ENCODE measurements at regions not wholly inside any gene's neighbourhood (a gene's known extent, or its start where the extent isn't known, plus 50 kb on each side); places are given as distances from the start of the nearest gene placed in this dataset.

DNA sequence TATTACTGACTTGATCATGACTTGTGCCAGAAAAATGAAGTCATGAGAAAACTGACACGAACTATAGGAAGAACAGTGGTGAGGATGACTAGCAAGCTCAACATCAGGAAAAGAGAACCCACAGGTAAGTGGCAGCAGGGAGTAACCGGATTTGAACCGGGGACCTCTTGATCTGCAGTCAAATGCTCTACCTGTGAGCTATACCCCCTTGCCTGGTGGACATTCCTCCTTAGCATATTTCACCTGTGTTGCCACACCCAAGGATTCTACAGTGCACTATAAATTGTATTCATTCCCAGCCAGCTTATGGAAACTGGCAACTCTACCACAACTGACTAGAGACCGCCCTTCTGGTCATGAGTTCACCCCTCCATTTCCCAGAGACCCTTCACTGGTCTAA, 97.5 kb upstream of the ZNF746 start:
- H3K27ac ChIP-seq = no peak overlapping the region
- no peaks in the 10 kb centered on the region for H3K4me1 ChIP-seq
- H3K9ac ChIP-seq (ENCODE audit: low read depth in 2 of 2, low read length in 2 of 2) = no peak overlapping the region
- H3K9me3 ChIP-seq = no peaks in the 10 kb centered on the region
- no peak for DNase-seq
- intact Hi-C loops (cut with DNase I) = no loop called here
- no peak overlapping the region for H3K4me3 ChIP-seq
- no peaks in the 10 kb centered on the region for H3K36me3 ChIP-seq
- TF ChIP-seq, protein P1, sequence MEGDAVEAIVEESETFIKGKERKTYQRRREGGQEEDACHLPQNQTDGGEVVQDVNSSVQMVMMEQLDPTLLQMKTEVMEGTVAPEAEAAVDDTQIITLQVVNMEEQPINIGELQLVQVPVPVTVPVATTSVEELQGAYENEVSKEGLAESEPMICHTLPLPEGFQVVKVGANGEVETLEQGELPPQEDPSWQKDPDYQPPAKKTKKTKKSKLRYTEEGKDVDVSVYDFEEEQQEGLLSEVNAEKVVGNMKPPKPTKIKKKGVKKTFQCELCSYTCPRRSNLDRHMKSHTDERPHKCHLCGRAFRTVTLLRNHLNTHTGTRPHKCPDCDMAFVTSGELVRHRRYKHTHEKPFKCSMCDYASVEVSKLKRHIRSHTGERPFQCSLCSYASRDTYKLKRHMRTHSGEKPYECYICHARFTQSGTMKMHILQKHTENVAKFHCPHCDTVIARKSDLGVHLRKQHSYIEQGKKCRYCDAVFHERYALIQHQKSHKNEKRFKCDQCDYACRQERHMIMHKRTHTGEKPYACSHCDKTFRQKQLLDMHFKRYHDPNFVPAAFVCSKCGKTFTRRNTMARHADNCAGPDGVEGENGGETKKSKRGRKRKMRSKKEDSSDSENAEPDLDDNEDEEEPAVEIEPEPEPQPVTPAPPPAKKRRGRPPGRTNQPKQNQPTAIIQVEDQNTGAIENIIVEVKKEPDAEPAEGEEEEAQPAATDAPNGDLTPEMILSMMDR (IDR thresholded peaks at IDR 0.05) = no peak
- no peaks in the 10 kb centered on the region for H3K27me3 ChIP-seq

DNA sequence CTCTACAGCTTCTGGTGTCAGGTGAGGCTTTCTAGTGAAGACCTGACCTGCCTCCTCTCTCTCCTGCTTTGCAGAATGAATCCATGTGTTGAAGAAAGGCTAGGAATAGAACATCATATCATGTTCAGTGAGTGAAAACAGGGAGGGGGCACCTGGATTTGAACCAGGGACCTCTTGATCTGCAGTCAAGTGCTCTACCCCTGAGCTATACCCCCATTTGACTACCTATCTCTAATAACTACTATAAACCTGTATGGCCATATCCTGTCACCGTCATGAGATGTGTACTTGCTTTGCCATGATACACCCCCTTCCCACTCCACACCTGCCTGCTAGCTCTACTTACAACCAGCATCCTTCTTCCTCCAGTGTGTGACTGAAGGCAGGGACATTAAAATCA, 91.3 kb upstream of the ZNF746 start:
- TF ChIP-seq, protein P1 (IDR thresholded peaks at IDR 0.05) = no peak
- intact Hi-C loops (cut with DNase I) = no loop called here
- no peak overlapping the region for H3K27ac ChIP-seq
- no peak for DNase-seq
- no peaks in the 10 kb centered on the region for H3K36me3 ChIP-seq
- H3K4me1 ChIP-seq = no peaks in the 10 kb centered on the region
- no peak overlapping the region for H3K9ac ChIP-seq (ENCODE audit: low read depth in 2 of 2, low read length in 2 of 2)
- H3K27me3 ChIP-seq = no peaks in the 10 kb centered on the region
- no peak overlapping the region for H3K4me3 ChIP-seq
- H3K9me3 ChIP-seq = no peaks in the 10 kb centered on the region

DNA sequence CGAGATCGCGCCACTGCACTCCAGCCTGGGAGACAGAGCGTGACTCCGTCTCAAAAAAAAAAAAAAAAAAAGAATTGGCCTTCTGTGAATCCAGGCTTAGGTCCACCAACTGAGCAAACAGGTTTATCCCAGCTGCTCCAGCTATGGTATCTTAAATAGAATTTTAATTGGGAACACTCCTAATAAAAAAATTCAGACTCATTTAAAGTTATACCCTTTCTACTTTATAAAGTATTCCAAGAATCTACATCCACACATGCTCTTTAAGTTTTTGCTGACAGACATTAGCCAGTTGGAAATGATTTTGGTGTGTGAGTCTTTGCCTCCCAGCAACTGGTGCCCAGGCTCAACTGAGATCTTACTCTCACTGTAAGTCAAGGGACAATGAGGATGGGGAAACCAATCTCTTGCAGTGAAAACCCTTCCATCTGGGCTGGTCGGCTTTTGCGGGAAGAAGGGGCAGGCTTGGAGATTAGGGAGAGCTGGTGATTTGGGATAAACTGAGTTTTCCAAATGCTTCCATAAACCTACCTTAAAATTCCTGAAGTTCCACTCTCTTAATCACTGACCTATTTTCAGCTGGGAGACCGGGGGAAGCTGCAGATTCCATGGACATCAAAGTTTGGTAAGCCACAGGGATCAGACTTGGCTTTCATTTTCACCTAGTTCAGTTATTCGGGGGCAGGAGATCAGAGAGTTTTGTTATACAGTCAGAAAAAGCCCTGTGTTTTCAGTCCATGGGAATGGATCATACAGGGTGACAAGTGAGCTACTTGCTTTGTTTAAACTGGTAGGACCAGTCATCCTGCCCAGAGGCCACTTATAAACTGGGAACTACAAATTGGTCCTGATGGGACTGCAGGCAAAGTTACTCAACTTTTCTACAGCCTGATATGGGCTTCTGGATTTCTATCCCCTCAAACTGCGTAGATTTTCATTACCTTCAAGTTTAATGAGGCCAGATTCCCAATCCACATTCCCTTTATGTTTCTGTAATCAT, 89.3 kb upstream of the ZNF746 start:
- H3K27me3 ChIP-seq = no peaks in the 10 kb centered on the region
- no peaks in the 10 kb centered on the region for H3K4me1 ChIP-seq
- no peak overlapping the region for H3K27ac ChIP-seq
- H3K4me3 ChIP-seq = no peak overlapping the region
- H3K36me3 ChIP-seq = no peaks in the 10 kb centered on the region
- intact Hi-C loops (cut with DNase I) = no loop called here
- no peaks in the 10 kb centered on the region for H3K9me3 ChIP-seq
- no peak overlapping the region for H3K9ac ChIP-seq (ENCODE audit: low read depth in 2 of 2, low read length in 2 of 2)
- TF ChIP-seq, protein P1 (IDR thresholded peaks at IDR 0.05) = no peak
- no peak for DNase-seq

DNA sequence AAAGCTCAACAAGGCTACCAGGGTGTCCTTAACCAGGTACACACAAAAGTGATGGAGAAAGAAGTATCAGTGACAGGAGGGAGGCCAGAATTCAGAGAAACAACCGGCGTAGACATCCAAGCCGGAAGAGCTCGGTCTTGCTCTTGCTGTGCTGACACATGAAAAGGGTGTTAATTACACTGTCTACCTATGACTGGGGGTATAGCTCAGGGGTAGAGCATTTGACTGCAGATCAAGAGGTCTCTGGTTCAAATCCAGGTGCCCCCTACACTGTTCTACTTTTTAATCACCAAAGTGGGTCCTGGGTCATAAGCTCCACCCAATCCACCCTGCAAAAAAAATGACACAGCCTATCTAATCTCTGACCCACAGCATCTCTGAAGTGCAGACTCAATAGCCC, 86.9 kb upstream of the ZNF746 start:
- no peak overlapping the region for H3K27ac ChIP-seq
- DNase-seq = no peak
- H3K4me1 ChIP-seq = no peaks in the 10 kb centered on the region
- H3K36me3 ChIP-seq = no peaks in the 10 kb centered on the region
- intact Hi-C loops (cut with DNase I) = no loop called here
- H3K27me3 ChIP-seq = no peaks in the 10 kb centered on the region
- H3K4me3 ChIP-seq = no peak overlapping the region
- H3K9me3 ChIP-seq = no peaks in the 10 kb centered on the region
- H3K9ac ChIP-seq (ENCODE audit: low read depth in 2 of 2, low read length in 2 of 2) = no peak overlapping the region
- TF ChIP-seq, protein P1 (IDR thresholded peaks at IDR 0.05) = no peak

DNA sequence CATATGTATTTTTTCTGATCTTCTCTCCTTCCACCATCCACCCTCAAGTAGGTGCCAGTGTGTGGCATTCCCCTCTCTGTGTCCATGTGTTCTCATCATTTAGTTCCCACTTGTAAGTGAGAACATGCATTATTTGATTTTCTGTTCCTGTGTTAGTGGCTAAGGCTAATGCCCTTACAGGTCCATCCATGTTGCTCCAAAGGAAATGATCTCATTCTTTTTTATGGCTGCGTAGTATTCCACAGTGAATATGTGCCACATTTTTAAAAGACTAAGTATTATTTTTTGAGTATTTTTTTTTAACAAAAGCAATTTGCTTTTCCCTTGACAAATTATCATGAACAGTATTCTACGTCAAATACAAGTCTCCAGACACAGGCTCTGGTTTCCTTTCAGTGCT, 86.4 kb upstream of the ZNF746 start:
- no peak overlapping the region for H3K4me3 ChIP-seq
- no peaks in the 10 kb centered on the region for H3K9me3 ChIP-seq
- H3K27me3 ChIP-seq = no peaks in the 10 kb centered on the region
- no peak for DNase-seq
- no peaks in the 10 kb centered on the region for H3K4me1 ChIP-seq
- no peak overlapping the region for H3K27ac ChIP-seq
- TF ChIP-seq, protein P1 (IDR thresholded peaks at IDR 0.05) = no peak
- intact Hi-C loops (cut with DNase I) = no loop called here
- no peaks in the 10 kb centered on the region for H3K36me3 ChIP-seq
- H3K9ac ChIP-seq (ENCODE audit: low read depth in 2 of 2, low read length in 2 of 2) = no peak overlapping the region

Measured in colonic mucosa (tissue), 4 donors.